ENCODE measurements at regions not wholly inside any gene's neighbourhood (a gene's known extent, or its start where the extent isn't known, plus 50 kb on each side); places are given as distances from the start of the nearest gene placed in this dataset.

DNA sequence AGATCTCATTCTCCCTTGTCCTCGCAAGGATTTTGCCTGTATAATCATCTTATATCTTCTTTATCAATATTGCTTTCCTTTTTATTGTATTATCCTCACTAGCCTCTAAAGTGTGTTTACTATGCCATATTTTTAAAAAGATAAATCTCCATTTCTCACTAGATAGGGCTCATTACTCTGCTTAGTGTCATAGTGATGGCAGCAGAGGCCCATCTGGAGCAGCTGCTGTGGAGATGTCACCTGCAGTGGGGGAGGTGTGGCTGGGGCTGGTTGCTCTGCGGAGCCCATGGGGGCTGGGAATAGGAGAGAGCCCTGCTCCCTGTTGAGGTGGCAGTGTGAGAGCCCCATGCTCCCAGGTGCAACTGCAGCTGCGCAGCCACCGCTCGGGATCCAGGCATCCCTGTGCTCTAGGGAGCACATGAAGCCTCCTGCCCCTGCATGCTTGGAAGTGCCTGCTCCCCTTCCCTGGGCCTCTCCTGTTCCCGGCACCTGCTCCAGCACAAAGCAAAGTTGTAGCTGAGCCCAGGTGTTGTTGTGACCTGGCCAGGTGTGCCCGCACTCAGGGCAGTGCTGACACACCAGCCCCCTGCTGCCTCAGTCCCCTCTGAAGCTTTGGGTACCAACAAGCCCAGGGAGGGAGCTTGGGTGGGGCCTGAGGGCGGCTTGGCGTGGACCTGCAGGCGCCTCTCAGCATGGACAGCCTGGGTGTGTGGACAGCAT is 144.6 kb upstream of the MRPS30 start:
- ChIA-PET POLR2A (no interaction called here), CTCF (no interaction called here)
- H3K79me2 ChIP-seq (ENCODE audit: insufficient read depth) = no peaks in the 10 kb centered on the region
- no peak overlapping the region for H3K4me3 ChIP-seq (ENCODE audit: low read depth in 2 of 2, low read length in 1 of 2)
- WGBS (ENCODE audit: low lambda C conversion rate) = 7% methylated on average over 5 of the region's 10 CpGs
- H3F3A ChIP-seq (replicated peaks; ENCODE audit: insufficient read depth) = no peaks in the 10 kb centered on the region
- no peak overlapping the region for H3K27ac ChIP-seq (ENCODE audit: low read depth in 2 of 2, low read length in 1 of 2)
- H3K27me3 ChIP-seq (ENCODE audit: insufficient read depth) = no peaks in the 10 kb centered on the region
- TF ChIP-seq, protein P1, sequence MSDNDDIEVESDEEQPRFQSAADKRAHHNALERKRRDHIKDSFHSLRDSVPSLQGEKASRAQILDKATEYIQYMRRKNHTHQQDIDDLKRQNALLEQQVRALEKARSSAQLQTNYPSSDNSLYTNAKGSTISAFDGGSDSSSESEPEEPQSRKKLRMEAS (IDR thresholded peaks at IDR 0.05; ENCODE audit: low read depth) = no peak
- no peak for TF ChIP-seq TAF1 (IDR thresholded peaks at IDR 0.05; ENCODE audit: borderline replicate concordance, low read depth, low read length)
- no peaks in the 10 kb centered on the region for H3K9me2 ChIP-seq
- no peaks in the 10 kb centered on the region for H4K20me1 ChIP-seq (ENCODE audit: insufficient read depth)
- no peak overlapping the region for H2AFZ ChIP-seq (ENCODE audit: low read depth)
- no peaks in the 10 kb centered on the region for H3K4me1 ChIP-seq (ENCODE audit: control insufficient read depth in 1 of 2, insufficient read depth in 2 of 2, low read depth in 1 of 2, low read length in 1 of 2)
- H3K36me3 ChIP-seq (replicated peaks in 1 of 2; ENCODE audit: control insufficient read depth in 1 of 2, insufficient read depth in 2 of 2, low read length in 1 of 2) = no peaks in the 10 kb centered on the region
- no peak for DNase-seq
- no peaks in the 10 kb centered on the region for H3K9me3 ChIP-seq
- H3K4me2 ChIP-seq = no peak overlapping the region
- H3K9ac ChIP-seq = no peak overlapping the region

DNA sequence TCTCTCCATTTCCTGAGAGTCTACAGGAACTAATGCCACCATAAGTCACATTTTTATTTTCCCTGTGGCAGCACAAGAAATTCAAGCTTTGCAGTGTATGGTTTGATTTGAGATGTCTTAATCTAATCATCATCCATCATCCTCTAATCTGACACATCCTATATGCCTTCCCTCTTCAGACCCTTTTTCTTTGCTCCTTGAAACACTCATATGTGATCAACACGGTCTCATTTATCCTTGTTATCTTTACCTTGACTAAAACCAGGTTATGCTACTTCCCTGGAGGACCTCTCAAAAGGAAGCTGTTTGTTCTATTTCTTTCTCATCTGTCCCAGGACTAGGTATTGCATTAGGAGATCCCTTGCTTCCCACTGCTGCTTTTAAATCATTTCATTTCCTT is 146.9 kb upstream of the MRPS30 start:
- no peaks in the 10 kb centered on the region for H3K79me2 ChIP-seq (ENCODE audit: insufficient read depth)
- WGBS (ENCODE audit: low lambda C conversion rate) = 0% methylated on average over 1 of the region's 1 CpG
- POLR2A ChIA-PET = no interaction called here
- no peaks in the 10 kb centered on the region for H3F3A ChIP-seq (replicated peaks; ENCODE audit: insufficient read depth)
- H3K27me3 ChIP-seq (ENCODE audit: insufficient read depth) = no peaks in the 10 kb centered on the region
- no peak for DNase-seq
- H3K9ac ChIP-seq = no peak overlapping the region
- no peaks in the 10 kb centered on the region for H3K9me2 ChIP-seq
- no peaks in the 10 kb centered on the region for H3K9me3 ChIP-seq
- CTCF ChIA-PET = no interaction called here
- no peaks in the 10 kb centered on the region for H3K36me3 ChIP-seq (replicated peaks in 1 of 2; ENCODE audit: control insufficient read depth in 1 of 2, insufficient read depth in 2 of 2, low read length in 1 of 2)
- no peaks in the 10 kb centered on the region for H4K20me1 ChIP-seq (ENCODE audit: insufficient read depth)
- H3K4me2 ChIP-seq = no peak overlapping the region
- H2AFZ ChIP-seq (ENCODE audit: low read depth) = no peak overlapping the region
- no peak overlapping the region for H3K27ac ChIP-seq (ENCODE audit: low read depth in 2 of 2, low read length in 1 of 2)
- H3K4me1 ChIP-seq (ENCODE audit: control insufficient read depth in 1 of 2, insufficient read depth in 2 of 2, low read depth in 1 of 2, low read length in 1 of 2) = no peaks in the 10 kb centered on the region
- no peak overlapping the region for H3K4me3 ChIP-seq (ENCODE audit: low read depth in 2 of 2, low read length in 1 of 2)
- TF ChIP-seq, protein P2, sequence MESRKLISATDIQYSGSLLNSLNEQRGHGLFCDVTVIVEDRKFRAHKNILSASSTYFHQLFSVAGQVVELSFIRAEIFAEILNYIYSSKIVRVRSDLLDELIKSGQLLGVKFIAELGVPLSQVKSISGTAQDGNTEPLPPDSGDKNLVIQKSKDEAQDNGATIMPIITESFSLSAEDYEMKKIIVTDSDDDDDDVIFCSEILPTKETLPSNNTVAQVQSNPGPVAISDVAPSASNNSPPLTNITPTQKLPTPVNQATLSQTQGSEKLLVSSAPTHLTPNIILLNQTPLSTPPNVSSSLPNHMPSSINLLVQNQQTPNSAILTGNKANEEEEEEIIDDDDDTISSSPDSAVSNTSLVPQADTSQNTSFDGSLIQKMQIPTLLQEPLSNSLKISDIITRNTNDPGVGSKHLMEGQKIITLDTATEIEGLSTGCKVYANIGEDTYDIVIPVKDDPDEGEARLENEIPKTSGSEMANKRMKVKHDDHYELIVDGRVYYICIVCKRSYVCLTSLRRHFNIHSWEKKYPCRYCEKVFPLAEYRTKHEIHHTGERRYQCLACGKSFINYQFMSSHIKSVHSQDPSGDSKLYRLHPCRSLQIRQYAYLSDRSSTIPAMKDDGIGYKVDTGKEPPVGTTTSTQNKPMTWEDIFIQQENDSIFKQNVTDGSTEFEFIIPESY (IDR thresholded peaks at IDR 0.05; ENCODE audit: borderline replicate concordance, low read depth) = no peak
- no peak for TF ChIP-seq POLR2AphosphoS5 (IDR thresholded peaks at IDR 0.05; ENCODE audit: low read depth, low read length)
- TF ChIP-seq CHD2 (IDR thresholded peaks at IDR 0.05; ENCODE audit: low read length, partially characterized antibody) = no peak
- TF ChIP-seq, protein P3, sequence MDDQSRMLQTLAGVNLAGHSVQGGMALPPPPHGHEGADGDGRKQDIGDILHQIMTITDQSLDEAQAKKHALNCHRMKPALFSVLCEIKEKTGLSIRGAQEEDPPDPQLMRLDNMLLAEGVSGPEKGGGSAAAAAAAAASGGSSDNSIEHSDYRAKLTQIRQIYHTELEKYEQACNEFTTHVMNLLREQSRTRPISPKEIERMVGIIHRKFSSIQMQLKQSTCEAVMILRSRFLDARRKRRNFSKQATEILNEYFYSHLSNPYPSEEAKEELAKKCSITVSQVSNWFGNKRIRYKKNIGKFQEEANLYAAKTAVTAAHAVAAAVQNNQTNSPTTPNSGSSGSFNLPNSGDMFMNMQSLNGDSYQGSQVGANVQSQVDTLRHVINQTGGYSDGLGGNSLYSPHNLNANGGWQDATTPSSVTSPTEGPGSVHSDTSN (IDR thresholded peaks at IDR 0.05) = no peak
- no peak for TF ChIP-seq ELF1 (IDR thresholded peaks at IDR 0.05)
- TF ChIP-seq FOXJ3 (CRISPR knock-in tag; IDR thresholded peaks at IDR 0.05) = no peak
- TF ChIP-seq TEAD4 (IDR thresholded peaks at IDR 0.05; ENCODE audit: borderline replicate concordance, insufficient read depth) = no peak
- no peak for TF ChIP-seq SIN3A (IDR thresholded peaks at IDR 0.05; ENCODE audit: borderline replicate concordance, low read depth, low read length)
- no peak for TF ChIP-seq TCF12 (IDR thresholded peaks at IDR 0.05)
- no peak for TF ChIP-seq RFX5 (IDR thresholded peaks at IDR 0.05; ENCODE audit: low read length)
- no peak for TF ChIP-seq JUND (IDR thresholded peaks at IDR 0.05)
- no peak for TF ChIP-seq EP300 (IDR thresholded peaks at IDR 0.05; ENCODE audit: borderline replicate concordance in 1 of 2, low read depth in 1 of 2, low read length in 1 of 2)
